Spleen (tissue), 11 donors: ENCODE measurements at regions not wholly inside any gene's neighbourhood (a gene's known extent, or its start where the extent isn't known, plus 50 kb on each side); places are given as distances from the start of the nearest gene placed in this dataset.

Experiments used
- DNase-seq: peaks from one replicate; pipeline ENCODE4 v3.0.0-alpha.2; 2020
- H3K27ac ChIP-seq, 8 donors: fragments of 200-600 bp; sonication (generic) in 7 of 8; 1 replicate in 4 of 8; 2 replicates in 4 of 8; pipeline versions ENCODE4 v1.5.0 to v1.8.0; 2016 to 2021; ENCODE audit warnings: inconsistent platforms in 4 of 8, mild to moderate bottlenecking in 4 of 8, moderate library complexity in 1 of 8
- H3K27me3 ChIP-seq, 7 donors: fragments of 200-600 bp; sonication (generic) in 6 of 7; replicated peaks in 1 of 7; 1 replicate in 4 of 7; 2 replicates in 3 of 7; pipeline versions ENCODE4 v1.5.0 to v1.8.0; 2016 to 2021; ENCODE audit warnings: inconsistent platforms in 3 of 7, mild to moderate bottlenecking in 1 of 7
- H3K36me3 ChIP-seq, 6 donors: fragments of 200-600 bp; sonication (generic) in 5 of 6; 1 replicate in 4 of 6; 2 replicates in 2 of 6; pipeline versions ENCODE4 v1.5.0 to v1.8.0; 2016 to 2021; ENCODE audit warnings: inconsistent platforms in 2 of 6
- H3K4me1 ChIP-seq, 6 donors: fragments of 200-600 bp; sonication (generic) in 5 of 6; 1 replicate in 3 of 6; 2 replicates in 3 of 6; pipeline versions ENCODE4 v1.5.0 to v1.8.0; 2016 to 2021; ENCODE audit warnings: inconsistent platforms in 3 of 6
- H3K4me3 ChIP-seq, 8 donors: fragments of 200-600 bp; sonication (generic) in 7 of 8; 1 replicate in 4 of 8; 2 replicates in 4 of 8; pipeline versions ENCODE4 v1.5.0 to v1.8.0; 2016 to 2021; ENCODE audit warnings: inconsistent platforms in 4 of 8, mild to moderate bottlenecking in 4 of 8, moderate library complexity in 2 of 8
- H3K9me3 ChIP-seq, 8 donors: fragments of 200-600 bp; sonication (generic) in 7 of 8; 1 replicate in 4 of 8; 2 replicates in 4 of 8; pipeline versions ENCODE4 v1.5.0 to v1.8.0; 2016 to 2021; ENCODE audit warnings: inconsistent platforms in 4 of 8
- POLR2A ChIP-seq, 3 donors: fragments of 450-650 bp; IDR thresholded peaks; one replicate each; pipeline ENCODE4 v1.5.1; 2017; ENCODE audit warnings: antibody characterized with exemption in 3 of 3, mild to moderate bottlenecking in 1 of 3
- POLR2AphosphoS5 ChIP-seq, 3 donors: sonication (generic); formaldehyde crosslinking; IDR thresholded peaks; one replicate each; pipeline ENCODE4 v1.5.1; 2017; ENCODE audit warnings: antibody characterized with exemption in 3 of 3
- WGBS, 5 donors: extraction: QIAGEN DNeasy Blood & Tissue Kit in 3 of 5; methylation state at CpG; one replicate each; pipeline versions ENCODE4 v1.1.5 to v1.1.7; 2013 to 2018; 5-methylcytosine and 5-hydroxymethylcytosine counted together
- intact Hi-C: fragments of 100-400 bp; cut with DNase I; formaldehyde crosslinking; loops from one replicate; pipeline ENCODE4 v1.15.0; 2023; ENCODE audit warnings: low total_unique reads
- TF ChIP-seq, protein P1 (sequence below), 11 experiments: fragments of 200-600 bp in 7 of 11; fragments of 450-650 bp in 4 of 11; sonication (generic) in 4 of 11; IDR thresholded peaks in 8 of 11; conservative IDR thresholded peaks in 3 of 11; 1 replicate in 7 of 11; 2 replicates in 4 of 11; pipeline versions ENCODE4 v1.4.0 to v1.8.0; 2016 to 2021; ENCODE audit warnings: antibody characterized with exemption in 11 of 11, inconsistent platforms in 4 of 11, mild to moderate bottlenecking in 1 of 11
- donor health status: healthy with polysubstance abuse.
- donor health status: DM: no; HTN: no; CAD: no; lungs with moderate emphysema.
- donor health status: DM: no; HTN: no; CAD: no.
- donor health status: Bipolar disorder and iron deficiency.
- donor health status: healthy.
- donor health status: DM: no; HTN: no; CAD: no.
- donor health status: DM: yes; HTN: yes; CAD: no.

DNA sequence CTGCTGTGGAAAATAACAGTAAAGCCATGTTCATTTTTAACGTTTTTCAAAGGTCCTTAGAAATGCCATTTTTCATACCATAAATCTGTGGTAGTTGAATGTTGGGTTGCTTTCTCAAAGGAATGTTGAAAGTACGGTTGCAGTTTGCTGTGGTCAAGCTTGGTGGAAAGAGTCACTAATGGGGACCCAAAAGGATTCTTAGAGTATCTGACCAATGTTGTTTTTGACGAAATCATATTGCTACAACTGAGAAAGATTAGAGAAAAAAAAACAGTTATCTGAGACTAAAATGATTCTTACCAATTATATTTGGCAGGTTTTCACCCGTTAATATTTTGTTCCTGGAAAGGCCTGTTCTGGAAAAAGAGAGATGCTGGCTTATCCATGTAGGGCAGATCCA, 439.5 kb upstream of the ETAA1 start:
- no peaks in the 10 kb centered on the region for H3K27me3 ChIP-seq
- H3K4me1 ChIP-seq = no peaks in the 10 kb centered on the region
- no peak overlapping the region for H3K4me3 ChIP-seq
- TF ChIP-seq POLR2A (IDR thresholded peaks at IDR 0.05) = no peak
- TF ChIP-seq, protein P1, sequence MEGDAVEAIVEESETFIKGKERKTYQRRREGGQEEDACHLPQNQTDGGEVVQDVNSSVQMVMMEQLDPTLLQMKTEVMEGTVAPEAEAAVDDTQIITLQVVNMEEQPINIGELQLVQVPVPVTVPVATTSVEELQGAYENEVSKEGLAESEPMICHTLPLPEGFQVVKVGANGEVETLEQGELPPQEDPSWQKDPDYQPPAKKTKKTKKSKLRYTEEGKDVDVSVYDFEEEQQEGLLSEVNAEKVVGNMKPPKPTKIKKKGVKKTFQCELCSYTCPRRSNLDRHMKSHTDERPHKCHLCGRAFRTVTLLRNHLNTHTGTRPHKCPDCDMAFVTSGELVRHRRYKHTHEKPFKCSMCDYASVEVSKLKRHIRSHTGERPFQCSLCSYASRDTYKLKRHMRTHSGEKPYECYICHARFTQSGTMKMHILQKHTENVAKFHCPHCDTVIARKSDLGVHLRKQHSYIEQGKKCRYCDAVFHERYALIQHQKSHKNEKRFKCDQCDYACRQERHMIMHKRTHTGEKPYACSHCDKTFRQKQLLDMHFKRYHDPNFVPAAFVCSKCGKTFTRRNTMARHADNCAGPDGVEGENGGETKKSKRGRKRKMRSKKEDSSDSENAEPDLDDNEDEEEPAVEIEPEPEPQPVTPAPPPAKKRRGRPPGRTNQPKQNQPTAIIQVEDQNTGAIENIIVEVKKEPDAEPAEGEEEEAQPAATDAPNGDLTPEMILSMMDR (IDR thresholded peaks at IDR 0.05 in 8 of 11, conservative IDR thresholded peaks at IDR 0.05 in 3 of 11) = no peak
- TF ChIP-seq POLR2AphosphoS5 (IDR thresholded peaks at IDR 0.05) = no peak
- DNase-seq = no peak
- intact Hi-C loops = no loop called here
- 68 to 89% (median 84%) methylated on average over 4 of the region's 4 CpGs for WGBS, 5 donors
- H3K9me3 ChIP-seq = no peaks in the 10 kb centered on the region
- H3K27ac ChIP-seq = no peak overlapping the region
- no peaks in the 10 kb centered on the region for H3K36me3 ChIP-seq

DNA sequence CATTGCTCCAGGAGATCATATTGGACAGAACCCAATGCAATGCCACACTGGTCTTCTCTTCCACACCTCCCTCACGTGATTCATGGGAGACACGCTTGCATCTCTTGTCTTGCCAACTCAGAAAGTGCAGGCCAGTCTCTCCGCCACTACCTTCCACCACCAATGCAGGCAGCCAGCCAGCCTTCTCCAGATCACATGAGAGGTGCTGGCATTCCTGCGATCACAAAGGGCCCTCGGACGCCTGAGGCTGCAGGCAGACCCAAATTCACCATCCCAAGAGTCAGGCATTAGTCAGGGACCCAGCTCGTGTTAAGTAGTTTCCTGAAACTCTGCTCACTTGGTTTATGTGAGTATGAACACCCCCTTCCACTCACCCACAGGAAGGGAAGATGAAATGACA, 437.0 kb upstream of the ETAA1 start:
- intact Hi-C loops = no loop called here
- WGBS, 5 donors = 61 to 82% (median 74%) methylated on average over 7 of the region's 7 CpGs
- no peak overlapping the region for H3K4me3 ChIP-seq

DNA sequence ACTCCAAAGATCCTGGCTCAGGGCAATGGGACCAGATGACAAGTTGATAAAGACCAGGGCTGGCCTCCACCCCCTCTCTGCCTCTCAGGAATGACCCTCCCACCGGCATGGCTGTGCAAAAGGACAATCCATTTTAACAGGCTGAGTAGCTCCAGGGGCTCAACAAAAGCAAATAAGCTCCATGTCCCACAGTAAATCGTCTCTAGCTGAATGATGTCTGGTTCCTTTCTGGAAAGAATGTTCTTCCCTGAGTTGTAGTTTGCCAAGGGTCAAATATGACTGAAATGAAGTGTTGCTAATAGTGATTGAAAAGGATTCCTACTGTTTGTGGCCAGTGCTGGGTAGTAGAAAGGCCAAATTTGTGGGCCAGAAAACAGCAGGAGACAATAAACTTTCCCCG, 434.4 kb upstream of the ETAA1 start:
- no peak for DNase-seq
- no peak for TF ChIP-seq POLR2AphosphoS5 (IDR thresholded peaks at IDR 0.05)
- TF ChIP-seq, protein P1 (IDR thresholded peaks at IDR 0.05 in 8 of 11, conservative IDR thresholded peaks at IDR 0.05 in 3 of 11) = no peak
- no peak for TF ChIP-seq POLR2A (IDR thresholded peaks at IDR 0.05)
- peak overlapping the region in 1 of 8 donors; percentile 3 for H3K27ac ChIP-seq
- intact Hi-C loops = no loop called here
- H3K4me1 ChIP-seq = no peaks in the 10 kb centered on the region
- no peaks in the 10 kb centered on the region for H3K9me3 ChIP-seq
- no peaks in the 10 kb centered on the region for H3K27me3 ChIP-seq
- WGBS, 5 donors = 47 to 74% (median 61%) methylated on average over 3 of the region's 3 CpGs
- H3K36me3 ChIP-seq = no peaks in the 10 kb centered on the region
- H3K4me3 ChIP-seq = no peak overlapping the region

More for the DNA sequence above, 437.0 kb upstream of the ETAA1 start:
- Histone ChIP-seq H3K27ac (no peak overlapping the region), H3K36me3 (no peaks in the 10 kb centered on the region), H3K4me1 (no peaks in the 10 kb centered on the region), H3K9me3 (no peaks in the 10 kb centered on the region), H3K27me3 (no peaks in the 10 kb centered on the region)
- TF ChIP-seq POLR2A (IDR thresholded peaks at IDR 0.05) (no peak), POLR2AphosphoS5 (IDR thresholded peaks at IDR 0.05) (no peak)
- no peak for DNase-seq

DNA sequence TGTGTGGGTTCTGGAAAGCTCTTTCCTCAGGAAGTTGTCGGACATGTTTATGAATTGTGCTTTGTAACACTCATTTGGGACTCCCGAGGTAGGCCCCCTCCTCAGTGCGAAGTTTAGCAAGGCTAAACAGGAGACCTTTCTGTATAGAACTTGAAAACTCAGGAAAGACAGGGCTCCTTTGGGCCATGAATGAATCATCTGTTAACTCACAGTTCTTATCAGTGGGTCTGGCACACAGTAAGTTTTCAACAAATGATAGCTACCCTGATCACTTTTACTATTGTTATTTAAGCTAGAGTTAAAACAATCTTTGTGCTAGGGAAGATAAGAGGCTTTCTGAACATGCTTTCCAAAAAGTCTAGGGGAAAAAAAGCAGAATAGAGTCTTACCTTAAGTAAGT, 430.5 kb upstream of the ETAA1 start:
- no peaks in the 10 kb centered on the region for H3K36me3 ChIP-seq
- no peaks in the 10 kb centered on the region for H3K9me3 ChIP-seq
- DNase-seq = no peak
- H3K4me1 ChIP-seq = no peaks in the 10 kb centered on the region
- H3K4me3 ChIP-seq = no peak overlapping the region
- H3K27me3 ChIP-seq = no peaks in the 10 kb centered on the region
- no peak overlapping the region for H3K27ac ChIP-seq
- intact Hi-C loops = no loop called here
- TF ChIP-seq POLR2A (IDR thresholded peaks at IDR 0.05) (no peak), POLR2AphosphoS5 (IDR thresholded peaks at IDR 0.05) (no peak)
- TF ChIP-seq, protein P1 (IDR thresholded peaks at IDR 0.05 in 8 of 11, conservative IDR thresholded peaks at IDR 0.05 in 3 of 11) = no peak
- WGBS, 5 donors = 60 to 83% (median 74%) methylated on average over 3 of the region's 3 CpGs

DNA sequence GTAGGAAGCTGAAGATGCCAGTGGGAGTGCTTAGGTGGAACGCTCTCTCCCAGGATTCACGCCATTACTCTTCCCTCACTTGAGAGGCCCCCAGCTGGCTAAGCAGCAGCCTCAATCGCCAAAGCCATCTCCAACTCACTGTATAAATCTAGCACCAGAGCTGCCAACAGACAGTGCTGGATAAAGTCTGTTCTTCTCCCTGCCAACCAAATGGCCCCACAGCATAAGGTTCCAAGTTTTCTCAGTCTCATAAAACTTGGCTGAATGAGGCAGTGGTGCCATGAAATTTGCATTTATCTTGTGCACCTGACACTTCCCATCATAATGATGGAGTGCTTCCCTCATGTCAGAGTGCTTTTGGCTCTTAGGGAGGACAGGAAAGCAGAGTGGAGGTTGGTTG, 428.2 kb upstream of the ETAA1 start:
- WGBS, 5 donors = 77 to 94% (median 82%) methylated on average over 3 of the region's 3 CpGs
- H3K36me3 ChIP-seq = no peaks in the 10 kb centered on the region
- H3K27me3 ChIP-seq = no peaks in the 10 kb centered on the region
- TF ChIP-seq, protein P1 (IDR thresholded peaks at IDR 0.05 in 8 of 11, conservative IDR thresholded peaks at IDR 0.05 in 3 of 11) = no peak
- TF ChIP-seq POLR2AphosphoS5 (IDR thresholded peaks at IDR 0.05) (no peak), POLR2A (IDR thresholded peaks at IDR 0.05) (no peak)
- no peak overlapping the region for H3K4me3 ChIP-seq
- H3K4me1 ChIP-seq = no peaks in the 10 kb centered on the region
- no peaks in the 10 kb centered on the region for H3K9me3 ChIP-seq
- intact Hi-C loops = no loop called here
- no peak for DNase-seq
- no peak overlapping the region for H3K27ac ChIP-seq
